GM12878 (cell line): ENCODE measurements at regions not wholly inside any gene's neighbourhood (a gene's known extent, or its start where the extent isn't known, plus 50 kb on each side); places are given as distances from the start of the nearest gene placed in this dataset.

Experiments used
- ATAC-seq: fragments of 200-7000 bp; cut with Tn5 transposase; 3 replicates; pipeline ENCODE4 v1.9.1; 2020; ENCODE audit warnings: mild to moderate bottlenecking, moderate library complexity
- BruUV-seq: library from RNA; stranded (reverse); fragments of 400-500 nt; replicated peaks from 2 replicates; lab custom pipeline; 2021; lab: Mats Ljungman, UMichigan
- CTCF ChIA-PET: fragments of 300-600 bp; sonication (Branson Sonifier 250); formaldehyde crosslinking; extraction: SDS; loops from one replicate; lab custom pipeline; 2021; ENCODE audit warnings: inconsistent platforms; lab: Yijun Ruan, JAX
- POLR2A ChIA-PET: fragments of 350-600 bp; formaldehyde crosslinking; extraction: SDS; loops from one replicate; lab custom pipeline; 2021; ENCODE audit warnings: inconsistent platforms; lab: Charles Lee
- RAD21 ChIA-PET: fragments of 300-600 bp; sonication (Branson Sonifier 250); formaldehyde crosslinking; loops from one replicate; lab custom pipeline; 2023; ENCODE audit warnings: antibody characterized with exemption; ENCODE audit not compliant: unreplicated experiment; lab: Charles Lee
- SMC1A ChIA-PET: fragments of 300-600 bp; sonication (Branson Sonifier 250); formaldehyde crosslinking; loops from one replicate; lab custom pipeline; 2023; ENCODE audit not compliant: unreplicated experiment, uncharacterized antibody; lab: Charles Lee
- DNase-seq: peaks from one replicate; pipeline ENCODE4 v3.0.0-alpha.2; 2011; ENCODE audit warnings: low read depth, low spot score
- FAIRE-seq: peaks from 3 replicates; lab custom pipeline; 2011; peaks lifted over from hg19 to GRCh38; lab: Jason Lieb, UNC
- H2AFZ ChIP-seq: 2 replicates; pipeline ENCODE4 v1.6.0; 2011; ENCODE audit warnings: low read depth, low read length, control low read depth; ENCODE audit not compliant: control insufficient read depth
- H3K27ac ChIP-seq: 2 replicates; pipeline ENCODE4 v1.5.1; 2011; ENCODE audit warnings: control low read depth; ENCODE audit not compliant: control insufficient read depth, insufficient read depth
- H3K27me3 ChIP-seq, 2 experiments: replicated peaks in 1 of 2; 2 replicates each; pipeline versions ENCODE4 v1.6.0 to v1.6.1; 2011; ENCODE audit warnings: low read length in 1 of 2; ENCODE audit not compliant: control insufficient read depth in 2 of 2, insufficient read depth in 2 of 2
- H3K36me3 ChIP-seq, 2 experiments: 2 replicates each; pipeline ENCODE4 v1.5.1; 2011; ENCODE audit warnings: low read length in 1 of 2; ENCODE audit not compliant: control insufficient read depth in 2 of 2, insufficient read depth in 2 of 2
- H3K4me1 ChIP-seq: 2 replicates; pipeline ENCODE4 v1.6.1; 2011; ENCODE audit warnings: mild to moderate bottlenecking, low read length, moderate library complexity, mixed read lengths; ENCODE audit not compliant: control insufficient read depth, insufficient read depth
- H3K4me2 ChIP-seq: 2 replicates; pipeline ENCODE4 v1.6.0; 2011; ENCODE audit warnings: control low read depth; ENCODE audit not compliant: control insufficient read depth, insufficient read depth
- H3K4me3 ChIP-seq: fragments of 200-600 bp; sonication (generic); 2 replicates; pipeline ENCODE4 v1.5.1; 2016
- H3K79me2 ChIP-seq: 2 replicates; pipeline ENCODE4 v1.6.0; 2011; ENCODE audit warnings: low read length; ENCODE audit not compliant: control insufficient read depth, insufficient read depth
- H3K9ac ChIP-seq: 2 replicates; pipeline ENCODE4 v1.8.0; 2011; ENCODE audit warnings: low read length, control low read depth, mixed read lengths; ENCODE audit not compliant: control insufficient read depth, insufficient read depth
- H3K9me3 ChIP-seq: replicated peaks from 3 replicates; pipeline ENCODE4 v1.5.1; 2011; ENCODE audit warnings: mild to moderate bottlenecking, low read length; ENCODE audit not compliant: control insufficient read depth, insufficient read depth
- H4K20me1 ChIP-seq: 2 replicates; pipeline ENCODE4 v1.6.0; 2011; ENCODE audit not compliant: control insufficient read depth, insufficient read depth
- BCLAF1 ChIP-seq: fragments of 450-650 bp; IDR thresholded peaks from 2 replicates; pipeline ENCODE4 v1.6.1; 2017; ENCODE audit warnings: antibody characterized with exemption, mild to moderate bottlenecking, moderate library complexity
- HCFC1 ChIP-seq: fragments of 150-350 bp; IDR thresholded peaks from 2 replicates; pipeline ENCODE4 v1.6.1; 2014; ENCODE audit warnings: low read length
- MYC ChIP-seq: IDR thresholded peaks from 2 replicates; pipeline ENCODE4 v1.6.1; 2011; ENCODE audit warnings: mild to moderate bottlenecking, low read length, moderate library complexity, inconsistent platforms; ENCODE audit not compliant: insufficient read depth, insufficient replicate concordance, insufficient read length, severe bottlenecking
- NR2C2 ChIP-seq: IDR thresholded peaks from 2 replicates; pipeline ENCODE4 v1.6.1; 2011; ENCODE audit warnings: borderline replicate concordance, low read depth; ENCODE audit not compliant: control insufficient read depth, insufficient read length
- PAX5 ChIP-seq: IDR thresholded peaks from 2 replicates; pipeline ENCODE4 v1.6.1; 2011; ENCODE audit warnings: low read depth, low read length, borderline replicate concordance
- RAD21 ChIP-seq: IDR thresholded peaks from 2 replicates; pipeline ENCODE4 v1.6.1; 2011; ENCODE audit warnings: mild to moderate bottlenecking, low read depth, low read length, moderate library complexity; ENCODE audit not compliant: insufficient read depth
- SMC3 ChIP-seq: IDR thresholded peaks from 2 replicates; pipeline ENCODE4 v1.6.1; 2011; ENCODE audit warnings: low read length, improper control_type of control experiment, borderline replicate concordance
- STAT3 ChIP-seq: IDR thresholded peaks from 2 replicates; pipeline ENCODE4 v1.6.1; 2011; ENCODE audit warnings: low read depth, low read length, improper control_type of control experiment
- TAF1 ChIP-seq: IDR thresholded peaks from 2 replicates; pipeline ENCODE4 v1.6.1; 2011; ENCODE audit warnings: mild to moderate bottlenecking, low read depth, low read length, borderline replicate concordance
- ZBTB40 ChIP-seq: fragments of 450-650 bp; IDR thresholded peaks from 2 replicates; pipeline ENCODE4 v1.6.1; 2016; ENCODE audit warnings: mild to moderate bottlenecking, moderate library complexity, borderline replicate concordance
- ZNF592 ChIP-seq: fragments of 450-650 bp; IDR thresholded peaks from 2 replicates; pipeline ENCODE4 v1.6.1; 2017; ENCODE audit warnings: mild to moderate bottlenecking, moderate library complexity
- in situ Hi-C: fragments of 300-500 bp; cut with MboI; formaldehyde crosslinking; loops from 9 replicates; pipeline ENCODE4 v1.14.3; 2018; ENCODE audit warnings: mixed read lengths
- intact Hi-C: fragments of 100-400 bp; cut with micrococcal nuclease; formaldehyde crosslinking; loops from one replicate; pipeline ENCODE4 v1.14.2; 2022; ENCODE audit not compliant: unreplicated experiment

GRCh38 chr21:16055014-16055413, 325.2 kb downstream of the USP25 start (continued):
- TF ChIP-seq ZBTB40 = no peak
- no peak for TF ChIP-seq NR2C2
- TF ChIP-seq SMC3 = no peak

GRCh38 chr21:16058896-16059295, 329.1 kb downstream of the USP25 start:
- ChIA-PET RAD21 (no interaction called here), SMC1A (no interaction called here), POLR2A (no interaction called here), CTCF (no interaction called here)
- no peaks in the 10 kb centered on the region for H3K79me2 ChIP-seq
- no peak for ATAC-seq
- H3K4me2 ChIP-seq = no peak overlapping the region
- H3K9ac ChIP-seq = no peak overlapping the region
- intact Hi-C loops = no loop called here
- H3K27ac ChIP-seq = no peak overlapping the region
- BruUV-seq = no TSS peak
- H4K20me1 ChIP-seq = no peaks in the 10 kb centered on the region
- no peaks in the 10 kb centered on the region for H3K36me3 ChIP-seq
- no peak for FAIRE-seq
- H3K4me3 ChIP-seq = no peak overlapping the region
- H3K9me3 ChIP-seq = no peaks in the 10 kb centered on the region; the same call in 2 of the 3 replicates
- DNase-seq = no peak
- no peaks in the 10 kb centered on the region for H3K4me1 ChIP-seq
- H3K27me3 ChIP-seq = no peaks in the 10 kb centered on the region
- H2AFZ ChIP-seq = no peak overlapping the region
- in situ Hi-C loops = no loop called here
- no peak for TF ChIP-seq HCFC1
- TF ChIP-seq RAD21 = no peak
- TF ChIP-seq PAX5 = no peak
- no peak for TF ChIP-seq MYC
- no peak for TF ChIP-seq ZNF592
- no peak for TF ChIP-seq BCLAF1
- no peak for TF ChIP-seq NR2C2
- no peak for TF ChIP-seq STAT3
- TF ChIP-seq TAF1 = no peak
